IMR-90 (cell line): ENCODE measurements at regions not wholly inside any gene's neighbourhood (a gene's known extent, or its start where the extent isn't known, plus 50 kb on each side); places are given as distances from the start of the nearest gene placed in this dataset.

Experiments
- ATAC-seq: fragments of 200-7000 bp; cut with Tn5 transposase; 2 replicates; pipeline ENCODE4 v1.9.1; 2020; ENCODE audit warnings: low read depth, mild to moderate bottlenecking, moderate library complexity
- BruUV-seq: library from RNA; stranded (reverse); fragments of 400-500 nt; replicated peaks from 2 replicates; lab custom pipeline; 2021; lab: Mats Ljungman, UMichigan
- CTCF ChIA-PET: fragments of 300-600 bp; formaldehyde crosslinking; extraction: SDS; loops from one replicate; lab custom pipeline; 2021; ENCODE audit warnings: antibody characterized with exemption; lab: Yijun Ruan, JAX
- POLR2A ChIA-PET: fragments of 300-600 bp; sonication (Branson Sonifier 250); formaldehyde crosslinking; loops from one replicate; lab custom pipeline; 2022; ENCODE audit warnings: antibody characterized with exemption; ENCODE audit not compliant: unreplicated experiment; lab: Charles Lee
- DNase-seq: peaks from one replicate; pipeline ENCODE4 v3.0.0; 2013
- H2AFZ ChIP-seq: replicated peaks from 2 replicates; pipeline ENCODE3; 2013; ENCODE audit warnings: low read length, mild to moderate bottlenecking; ENCODE audit not compliant: poor library complexity
- H2AK5ac ChIP-seq: 2 replicates; pipeline ENCODE4 v1.6.1; 2013; ENCODE audit warnings: low read depth, low read length, inconsistent platforms
- H2AK9ac ChIP-seq: replicated peaks from 2 replicates; pipeline ENCODE3; 2013; ENCODE audit warnings: mild to moderate bottlenecking, low read depth, low read length, moderate library complexity; ENCODE audit not compliant: poor library complexity
- H2BK120ac ChIP-seq: 2 replicates; pipeline ENCODE4 v1.6.1; 2013; ENCODE audit warnings: low read depth, low read length, inconsistent platforms
- H2BK15ac ChIP-seq: 3 replicates; pipeline ENCODE4 v1.6.1; 2013; ENCODE audit warnings: low read depth, low read length, inconsistent platforms
- H2BK20ac ChIP-seq: 2 replicates; pipeline ENCODE4 v1.6.1; 2013; ENCODE audit warnings: low read depth, mild to moderate bottlenecking, inconsistent platforms, low read length, moderate library complexity
- H2BK5ac ChIP-seq: 2 replicates; pipeline ENCODE4 v1.6.1; 2013; ENCODE audit warnings: mild to moderate bottlenecking, low read depth, low read length, inconsistent platforms; ENCODE audit not compliant: poor library complexity, severe bottlenecking
- H3K14ac ChIP-seq: replicated peaks from 2 replicates; pipeline ENCODE4 v1.6.1; 2013; ENCODE audit warnings: low read depth, low read length, inconsistent platforms
- H3K18ac ChIP-seq: 2 replicates; pipeline ENCODE4 v1.6.1; 2013; ENCODE audit warnings: low read depth, low read length, control low read depth
- H3K23ac ChIP-seq: 2 replicates; pipeline ENCODE4 v1.6.1; 2013; ENCODE audit warnings: low read depth, low read length, inconsistent platforms
- H3K27ac ChIP-seq: 2 replicates; pipeline ENCODE4 v1.5.1; 2013; ENCODE audit warnings: mild to moderate bottlenecking, control low read depth, low read length; ENCODE audit not compliant: insufficient read depth
- H3K27me3 ChIP-seq: 2 replicates; pipeline ENCODE4 v1.6.1; 2013; ENCODE audit warnings: low read length; ENCODE audit not compliant: control insufficient read depth, insufficient read depth
- H3K36me3 ChIP-seq: 2 replicates; pipeline ENCODE4 v1.6.1; 2013; ENCODE audit warnings: low read length, mixed read lengths; ENCODE audit not compliant: control insufficient read depth, insufficient read depth
- H3K4ac ChIP-seq: 2 replicates; pipeline ENCODE4 v1.6.1; 2013; ENCODE audit warnings: low read depth, low read length, inconsistent platforms
- H3K4me1 ChIP-seq: 2 replicates; pipeline ENCODE4 v1.6.1; 2013; ENCODE audit warnings: low read length, mixed read lengths; ENCODE audit not compliant: control insufficient read depth, insufficient read depth
- H3K4me2 ChIP-seq: 2 replicates; pipeline ENCODE4 v1.6.1; 2013; ENCODE audit warnings: low read depth, mild to moderate bottlenecking, control low read depth, low read length, moderate library complexity
- H3K4me3 ChIP-seq: 2 replicates; pipeline ENCODE4 v1.5.1; 2013; ENCODE audit warnings: low read depth, mild to moderate bottlenecking, control low read depth, low read length, moderate library complexity; ENCODE audit not compliant: insufficient read depth
- H3K56ac ChIP-seq: 2 replicates; pipeline ENCODE4 v1.6.1; 2013; ENCODE audit warnings: low read length, inconsistent platforms; ENCODE audit not compliant: insufficient read depth; ENCODE audit errors: extremely low read depth
- H3K79me1 ChIP-seq, 2 experiments: 2 replicates each; pipeline ENCODE4 v1.6.1; 2013; ENCODE audit warnings: low read length in 2 of 2, inconsistent platforms in 1 of 2, low read depth in 1 of 2
- H3K9ac ChIP-seq: 2 replicates; pipeline ENCODE4 v1.6.1; 2013; ENCODE audit warnings: low read depth, low read length, control low read depth
- H3K9me1 ChIP-seq: 2 replicates; pipeline ENCODE4 v1.6.1; 2013; ENCODE audit warnings: low read length, inconsistent platforms; ENCODE audit not compliant: insufficient read depth
- H3K9me3 ChIP-seq: 2 replicates; pipeline ENCODE4 v1.6.1; 2013; ENCODE audit warnings: low read length; ENCODE audit not compliant: control insufficient read depth, insufficient read depth
- H4K20me1 ChIP-seq: 2 replicates; pipeline ENCODE4 v1.6.1; 2013; ENCODE audit warnings: low read length, inconsistent platforms; ENCODE audit not compliant: insufficient read depth
- H4K5ac ChIP-seq: 2 replicates; pipeline ENCODE4 v1.6.1; 2013; ENCODE audit warnings: mild to moderate bottlenecking, low read depth, low read length, control low read depth
- H4K8ac ChIP-seq, 2 experiments: 2 replicates each; pipeline ENCODE4 v1.6.1; 2013; ENCODE audit warnings: low read depth in 2 of 2, low read length in 2 of 2, control low read depth in 1 of 2, inconsistent platforms in 1 of 2
- H4K91ac ChIP-seq: 2 replicates; pipeline ENCODE4 v1.6.1; 2013; ENCODE audit warnings: low read depth, low read length, inconsistent platforms; ENCODE audit not compliant: insufficient read depth
- BHLHE40 ChIP-seq: fragments of 150-350 bp; IDR thresholded peaks from 2 replicates; pipeline ENCODE4 v1.6.1; 2016; ENCODE audit warnings: mild to moderate bottlenecking, low read depth, low read length
- CTCF ChIP-seq: conservative IDR thresholded peaks from 2 replicates; pipeline ENCODE4 v1.5.1; 2012; ENCODE audit warnings: mild to moderate bottlenecking, low read depth, low read length, improper control_type of control experiment
- ELK1 ChIP-seq: fragments of 150-350 bp; IDR thresholded peaks from 2 replicates; pipeline ENCODE4 v1.6.1; 2016; ENCODE audit warnings: low read depth, mild to moderate bottlenecking, low read length, moderate library complexity, borderline replicate concordance
- FOS ChIP-seq: fragments of 150-350 bp; IDR thresholded peaks from 2 replicates; pipeline ENCODE4 v1.6.1; 2016; ENCODE audit warnings: low read depth, low read length
- MAFK ChIP-seq: IDR thresholded peaks from 2 replicates; pipeline ENCODE4 v1.6.1; 2012; ENCODE audit warnings: low read depth, low read length, improper control_type of control experiment
- RAD21 ChIP-seq: IDR thresholded peaks from 2 replicates; pipeline ENCODE4 v1.6.1; 2012; ENCODE audit warnings: low read length, improper control_type of control experiment
- RFX5 ChIP-seq: IDR thresholded peaks from 2 replicates; pipeline ENCODE4 v1.8.0; 2012; ENCODE audit warnings: low read depth, mild to moderate bottlenecking, low read length, moderate library complexity
- SMC3 ChIP-seq: fragments of 150-350 bp; IDR thresholded peaks from 2 replicates; pipeline ENCODE4 v1.6.1; 2016; ENCODE audit warnings: low read depth, mild to moderate bottlenecking, antibody characterized with exemption, low read length, moderate library complexity
- WGBS, 2 experiments: methylation state at CpG; one replicate each; pipeline versions ENCODE4 v1.1.5 to v1.1.7; 2013; ENCODE audit warnings: missing lambda C conversion rate in 2 of 2; ENCODE audit not compliant: insufficient read length in 1 of 2; ENCODE audit errors: extremely low coverage in 2 of 2; 5-methylcytosine and 5-hydroxymethylcytosine counted together
- dilution Hi-C: fragments of 300-500 bp; cut with HindIII; formaldehyde crosslinking; loops from one replicate; pipeline ENCODE4 v1.14.3; 2018; ENCODE audit warnings: low sequenced_read_pairs; ENCODE audit not compliant: unreplicated experiment
- in situ Hi-C: fragments of 300-500 bp; cut with MboI; formaldehyde crosslinking; loops from 3 replicates; pipeline ENCODE4 v1.14.3; 2019; ENCODE audit warnings: low sequenced_read_pairs, inconsistent platforms, mixed read lengths
- intact Hi-C: fragments of 100-400 bp; cut with micrococcal nuclease; formaldehyde crosslinking; loops from 2 replicates; pipeline ENCODE4 v1.10.0; 2022

- Histone ChIP-seq H3K27me3 (peaks cover 4% of the 10 kb centered on the region; the same call in 1 of the 2 replicates), H3K27ac (no peak overlapping the region), H3K9ac (no peak overlapping the region), H3K4me3 (no peak overlapping the region), H2AK9ac (no peak overlapping the region), H3K79me1 (no peaks in the 10 kb centered on the region), H3K36me3 (no peaks in the 10 kb centered on the region), H2AFZ (no peak overlapping the region), H3K18ac (no peak overlapping the region), H2AK5ac (no peak overlapping the region), H2BK20ac (no peak overlapping the region), H3K56ac (no peak overlapping the region), H3K4me2 (no peak overlapping the region), H2BK15ac (no peak overlapping the region), H3K9me3 (no peaks in the 10 kb centered on the region), H3K4ac (no peak overlapping the region), H4K91ac (no peak overlapping the region), H2BK5ac (no peak overlapping the region), H4K20me1 (no peaks in the 10 kb centered on the region), H3K9me1 (no peaks in the 10 kb centered on the region), H3K4me1 (no peaks in the 10 kb centered on the region), H3K23ac (no peak overlapping the region), H4K5ac (no peak overlapping the region), H4K8ac (no peak overlapping the region), H2BK120ac (no peak overlapping the region), H3K14ac (no peak overlapping the region)
- DNase-seq (no peak), ATAC-seq (no peak)
- in situ Hi-C loops, result no loop called here
- no TSS peak for BruUV-seq
- ChIA-PET CTCF (interaction anchor here (0.6 kb wide), 1 partner anchor 246 kb away, joined by 8 read pairs; no protein-coding TSS in a partner anchor), POLR2A (no interaction called here)
- dilution Hi-C loops, result no loop called here
- TF ChIP-seq RFX5, result no peak
- TF ChIP-seq FOS, result no peak
- TF ChIP-seq CTCF, result no peak
- TF ChIP-seq SMC3, result no peak
- no peak for TF ChIP-seq MAFK
- TF ChIP-seq BHLHE40, result no peak
- TF ChIP-seq ELK1, result no peak
- TF ChIP-seq RAD21, result no peak
- 95% methylated on average over 7 of the region's 7 CpGs; no CpG with 5 or more reads in 1 of the 2 experiments for WGBS, 2 experiments
- intact Hi-C loops, result no loop called here
Observed at GRCh38 chr3:157838457-157838856, 267.8 kb downstream of the SHOX2 start.
